ENCODE measurements at regions not wholly inside any gene's neighbourhood (a gene's known extent, or its start where the extent isn't known, plus 50 kb on each side); places are given as distances from the start of the nearest gene placed in this dataset.

- Mint-ChIP-seq H3K27ac (ENCODE audit: unreplicated experiment) (no peak overlapping the region), H3K36me3 (ENCODE audit: low read depth) (no peaks in the 10 kb centered on the region), H3K27me3 (ENCODE audit: low read depth) (no peaks in the 10 kb centered on the region), H3K4me3 (no peak overlapping the region), H3K9me3 (no peaks in the 10 kb centered on the region), H3K4me1 (no peaks in the 10 kb centered on the region)
- no peak for TF ChIP-seq CTCF (conservative IDR thresholded peaks at IDR 0.05)
- no peak for DNase-seq (ENCODE audit: low read depth, low spot score)
Measured at GRCh38 chr4:136636155-136636554, 896.1 kb downstream of the PCDH18 start.

- no peak for DNase-seq (ENCODE audit: low read depth, low spot score)
- H3K27ac Mint-ChIP-seq (ENCODE audit: unreplicated experiment) = no peak overlapping the region
- H3K4me3 Mint-ChIP-seq = no peak overlapping the region
- no peaks in the 10 kb centered on the region for H3K36me3 Mint-ChIP-seq (ENCODE audit: low read depth)
- no peaks in the 10 kb centered on the region for H3K4me1 Mint-ChIP-seq
- TF ChIP-seq CTCF (conservative IDR thresholded peaks at IDR 0.05) = no peak
- no peaks in the 10 kb centered on the region for H3K27me3 Mint-ChIP-seq (ENCODE audit: low read depth)
- H3K9me3 Mint-ChIP-seq = no peaks in the 10 kb centered on the region
Measured at GRCh38 chr4:136634121-136634520, 898.2 kb downstream of the PCDH18 start.

DNA sequence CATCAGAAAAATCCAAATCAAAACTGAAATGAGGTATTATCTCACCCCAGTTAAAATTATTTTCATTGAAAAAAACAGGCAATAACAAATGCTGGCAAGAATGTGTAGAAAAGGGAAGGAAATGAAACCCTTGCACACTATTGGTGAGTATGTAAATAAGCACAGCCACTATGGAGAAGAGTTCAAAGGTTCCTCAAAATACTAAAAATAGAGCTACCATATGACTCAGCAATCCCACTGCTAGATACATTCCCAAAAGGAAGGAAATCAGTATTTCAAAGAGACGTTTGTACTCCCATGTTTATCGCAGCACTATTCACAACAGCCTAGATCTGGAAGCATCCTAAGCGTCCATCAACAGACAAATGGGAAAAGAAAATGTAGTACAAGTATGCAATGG lies 932.4 kb downstream of the PCDH18 start:
- H3K9me3 Mint-ChIP-seq = peaks cover 7% of the 10 kb centered on the region
- DNase-seq (ENCODE audit: low read depth, low spot score) = no peak
- H3K4me3 Mint-ChIP-seq = no peak overlapping the region
- H3K27me3 Mint-ChIP-seq (ENCODE audit: low read depth) = no peaks in the 10 kb centered on the region
- H3K4me1 Mint-ChIP-seq = no peaks in the 10 kb centered on the region
- H3K36me3 Mint-ChIP-seq (ENCODE audit: low read depth) = peaks cover 2% of the 10 kb centered on the region
- no peak for TF ChIP-seq CTCF (conservative IDR thresholded peaks at IDR 0.05)
- no peak overlapping the region for H3K27ac Mint-ChIP-seq (ENCODE audit: unreplicated experiment)

- DNase-seq (ENCODE audit: low read depth, low spot score) = no peak
- Mint-ChIP-seq H3K4me3 (no peak overlapping the region), H3K4me1 (no peaks in the 10 kb centered on the region), H3K27me3 (ENCODE audit: low read depth) (no peaks in the 10 kb centered on the region), H3K27ac (ENCODE audit: unreplicated experiment) (no peak overlapping the region), H3K36me3 (ENCODE audit: low read depth) (no peaks in the 10 kb centered on the region), H3K9me3 (peaks cover 2% of the 10 kb centered on the region)
- TF ChIP-seq CTCF (conservative IDR thresholded peaks at IDR 0.05) = no peak
Measured at GRCh38 chr4:136590440-136590839, 941.9 kb downstream of the PCDH18 start.

- no peak for TF ChIP-seq CTCF (conservative IDR thresholded peaks at IDR 0.05)
- H3K36me3 Mint-ChIP-seq (ENCODE audit: low read depth) = no peaks in the 10 kb centered on the region
Measured at GRCh38 chr4:136583567-136583966, 948.7 kb downstream of the PCDH18 start.

DNA sequence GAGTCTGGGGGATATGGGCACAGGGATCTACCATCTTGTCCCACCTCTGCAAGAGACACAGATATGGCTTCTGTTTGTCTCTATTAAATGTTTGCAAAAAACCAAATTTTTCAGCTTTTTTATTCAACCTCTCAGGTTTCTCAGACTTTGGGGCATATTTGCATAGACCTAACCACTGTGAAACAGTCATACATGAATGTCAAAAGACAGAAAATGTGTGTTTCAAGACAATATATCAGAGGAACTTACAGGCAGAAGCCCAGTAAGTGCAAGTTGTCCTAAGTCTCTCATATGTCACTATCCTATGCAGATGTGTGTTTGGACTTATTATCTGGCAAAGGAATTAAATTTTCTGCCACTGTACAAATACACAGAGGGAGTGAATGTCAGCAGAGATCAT lies 951.2 kb downstream of the PCDH18 start:
- H3K27ac Mint-ChIP-seq (ENCODE audit: unreplicated experiment) = no peak overlapping the region
- no peak overlapping the region for H3K4me3 Mint-ChIP-seq

More at GRCh38 chr4:136583567-136583966, 948.7 kb downstream of the PCDH18 start:
- no peaks in the 10 kb centered on the region for H3K27me3 Mint-ChIP-seq (ENCODE audit: low read depth)
- H3K4me3 Mint-ChIP-seq = no peak overlapping the region
- H3K27ac Mint-ChIP-seq (ENCODE audit: unreplicated experiment) = no peak overlapping the region
- no peaks in the 10 kb centered on the region for H3K4me1 Mint-ChIP-seq
- H3K9me3 Mint-ChIP-seq = no peaks in the 10 kb centered on the region
- DNase-seq (ENCODE audit: low read depth, low spot score) = no peak

More for the DNA sequence above, 951.2 kb downstream of the PCDH18 start:
- TF ChIP-seq CTCF (conservative IDR thresholded peaks at IDR 0.05) = no peak
- Mint-ChIP-seq H3K9me3 (no peaks in the 10 kb centered on the region), H3K27me3 (ENCODE audit: low read depth) (no peaks in the 10 kb centered on the region), H3K4me1 (no peaks in the 10 kb centered on the region), H3K36me3 (ENCODE audit: low read depth) (no peaks in the 10 kb centered on the region)
- DNase-seq (ENCODE audit: low read depth, low spot score) = no peak
